Sigmoid colon (tissue), 4 donors: ENCODE measurements at regions not wholly inside any gene's neighbourhood (a gene's known extent, or its start where the extent isn't known, plus 50 kb on each side); places are given as distances from the start of the nearest gene placed in this dataset.

Experiments
- EP300 ChIP-seq, 4 donors: sonication (generic); formaldehyde crosslinking; IDR thresholded peaks; one replicate each; pipeline ENCODE4 v1.6.1; 2017; ENCODE audit warnings: antibody characterized with exemption in 4 of 4
- POLR2A ChIP-seq, 2 donors: fragments of 450-650 bp; IDR thresholded peaks; one replicate each; pipeline ENCODE4 v1.6.1; 2016; ENCODE audit warnings: antibody characterized with exemption in 2 of 2, mild to moderate bottlenecking in 2 of 2, moderate library complexity in 2 of 2
- POLR2AphosphoS5 ChIP-seq, 4 donors: sonication (generic); formaldehyde crosslinking; IDR thresholded peaks; one replicate each; pipeline ENCODE4 v1.6.1; 2017; ENCODE audit warnings: antibody characterized with exemption in 4 of 4
- TF ChIP-seq, protein P1 (sequence below), 4 experiments: fragments of 450-650 bp in 3 of 4; fragments of 200-600 bp in 1 of 4; IDR thresholded peaks; one replicate each; pipeline ENCODE4 v1.5.1; 2016 to 2019; ENCODE audit warnings: antibody characterized with exemption in 4 of 4, mild to moderate bottlenecking in 3 of 4, moderate library complexity in 2 of 4

DNA sequence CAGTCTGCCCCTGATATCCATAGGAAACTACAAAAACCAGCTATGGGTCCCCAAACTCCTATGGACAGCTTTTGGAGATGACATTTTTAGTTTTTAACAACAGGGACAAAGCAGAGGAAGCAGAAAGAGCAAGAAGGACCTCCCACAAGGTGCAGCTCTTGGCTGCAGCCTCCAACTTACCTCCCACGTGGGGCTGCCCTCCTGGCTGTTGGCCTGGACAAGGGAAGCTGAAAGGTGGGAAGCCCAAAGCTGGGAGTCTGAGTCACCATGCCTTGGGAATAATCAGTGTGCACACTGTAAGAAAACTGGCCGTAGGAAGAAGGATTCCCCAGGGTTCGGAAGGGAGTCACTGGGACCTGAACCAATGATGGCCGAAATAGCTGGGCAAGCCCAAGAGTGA lies 51.8 kb upstream of the PAX1 start:
- TF ChIP-seq, protein P1, sequence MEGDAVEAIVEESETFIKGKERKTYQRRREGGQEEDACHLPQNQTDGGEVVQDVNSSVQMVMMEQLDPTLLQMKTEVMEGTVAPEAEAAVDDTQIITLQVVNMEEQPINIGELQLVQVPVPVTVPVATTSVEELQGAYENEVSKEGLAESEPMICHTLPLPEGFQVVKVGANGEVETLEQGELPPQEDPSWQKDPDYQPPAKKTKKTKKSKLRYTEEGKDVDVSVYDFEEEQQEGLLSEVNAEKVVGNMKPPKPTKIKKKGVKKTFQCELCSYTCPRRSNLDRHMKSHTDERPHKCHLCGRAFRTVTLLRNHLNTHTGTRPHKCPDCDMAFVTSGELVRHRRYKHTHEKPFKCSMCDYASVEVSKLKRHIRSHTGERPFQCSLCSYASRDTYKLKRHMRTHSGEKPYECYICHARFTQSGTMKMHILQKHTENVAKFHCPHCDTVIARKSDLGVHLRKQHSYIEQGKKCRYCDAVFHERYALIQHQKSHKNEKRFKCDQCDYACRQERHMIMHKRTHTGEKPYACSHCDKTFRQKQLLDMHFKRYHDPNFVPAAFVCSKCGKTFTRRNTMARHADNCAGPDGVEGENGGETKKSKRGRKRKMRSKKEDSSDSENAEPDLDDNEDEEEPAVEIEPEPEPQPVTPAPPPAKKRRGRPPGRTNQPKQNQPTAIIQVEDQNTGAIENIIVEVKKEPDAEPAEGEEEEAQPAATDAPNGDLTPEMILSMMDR (IDR thresholded peaks at IDR 0.05), result no peak
- TF ChIP-seq POLR2AphosphoS5 (IDR thresholded peaks at IDR 0.05), result no peak
- TF ChIP-seq POLR2A (IDR thresholded peaks at IDR 0.05), result no peak
- no peak for TF ChIP-seq EP300 (IDR thresholded peaks at IDR 0.05)
